GM19025 (cell line): ENCODE measurements at regions not wholly inside any gene's neighbourhood (a gene's known extent, or its start where the extent isn't known, plus 50 kb on each side); places are given as distances from the start of the nearest gene placed in this dataset.
"Not testable (repeated sequence)": the region's sequence is repeated elsewhere in the genome, so short reads cannot be mapped to it uniquely, and the experiment has no call there.

Experiments used
- ATAC-seq: cut with Tn5 transposase; IDR thresholded peaks from one replicate; pipeline ENCODE4 v1.9.1; 2021; ENCODE audit warnings: mild to moderate bottlenecking, low read depth, moderate library complexity; ENCODE audit not compliant: unreplicated experiment

GRCh38 chr7:69313852-69314251 lies 284.4 kb upstream of the AUTS2 start:
- ATAC-seq = not testable (repeated sequence)

- no peak for ATAC-seq
These were observed 279.5 kb upstream of the AUTS2 start for GRCh38 chr7:69318794-69319193.

GRCh38 chr7:69328516-69328915 lies 269.8 kb upstream of the AUTS2 start:
- no peak for ATAC-seq

GRCh38 chr7:69334701-69335100 lies 263.6 kb upstream of the AUTS2 start:
- ATAC-seq = no peak

- ATAC-seq = no peak
These were observed 262.9 kb upstream of the AUTS2 start for GRCh38 chr7:69335331-69335730.

- ATAC-seq = no peak
These were observed 261.3 kb upstream of the AUTS2 start for GRCh38 chr7:69336976-69337375.

- ATAC-seq = no peak
These were observed 260.1 kb upstream of the AUTS2 start for GRCh38 chr7:69338144-69338543.

- no peak for ATAC-seq
These were observed 257.0 kb upstream of the AUTS2 start for GRCh38 chr7:69341288-69341687.

- ATAC-seq = no peak
These were observed 256.0 kb upstream of the AUTS2 start for GRCh38 chr7:69342154-69342884.

GRCh38 chr7:69349291-69349690 lies 249.0 kb upstream of the AUTS2 start:
- ATAC-seq = no peak

GRCh38 chr7:69358163-69358821 lies 240.0 kb upstream of the AUTS2 start:
- no peak for ATAC-seq

GRCh38 chr7:69359003-69359700 lies 239.1 kb upstream of the AUTS2 start:
- ATAC-seq = no peak

GRCh38 chr7:69360913-69361312 lies 237.4 kb upstream of the AUTS2 start:
- no peak for ATAC-seq

GRCh38 chr7:69363136-69363535 lies 235.1 kb upstream of the AUTS2 start:
- no peak for ATAC-seq

GRCh38 chr7:69364813-69365643 lies 233.2 kb upstream of the AUTS2 start:
- ATAC-seq = no peak

GRCh38 chr7:69365651-69366192 lies 232.6 kb upstream of the AUTS2 start:
- no peak for ATAC-seq

GRCh38 chr7:69367780-69368179 lies 230.5 kb upstream of the AUTS2 start:
- no peak for ATAC-seq

- no peak for ATAC-seq
These were observed 224.9 kb upstream of the AUTS2 start for GRCh38 chr7:69373171-69374043.

- ATAC-seq = no peak
These were observed 224.2 kb upstream of the AUTS2 start for GRCh38 chr7:69374044-69374425.

GRCh38 chr7:69377191-69377590 lies 221.1 kb upstream of the AUTS2 start:
- ATAC-seq = no peak
